ENCODE measurements at regions not wholly inside any gene's neighbourhood (a gene's known extent, or its start where the extent isn't known, plus 50 kb on each side); places are given as distances from the start of the nearest gene placed in this dataset.

GRCh38 chr2:144237830-144238627 lies 281.9 kb downstream of the ZEB2 start:
- TF ChIP-seq CTCF (IDR thresholded peaks at IDR 0.05): no peak
- TF ChIP-seq EZH2phosphoT487 (IDR thresholded peaks at IDR 0.05): no peak

All from neural progenitor cell (in vitro differentiated cells).